HCT116 (cell line): ENCODE measurements at regions not wholly inside any gene's neighbourhood (a gene's known extent, or its start where the extent isn't known, plus 50 kb on each side); places are given as distances from the start of the nearest gene placed in this dataset.

Experiments
- ATAC-seq: fragments of 200-7000 bp; cut with Tn5 transposase; 2 replicates; pipeline ENCODE4 v1.9.1; 2020; ENCODE audit warnings: mild to moderate bottlenecking, moderate library complexity
- BruUV-seq: library from RNA; stranded (reverse); fragments of 400-500 nt; replicated peaks from 2 replicates; lab custom pipeline; 2021; lab: Mats Ljungman, UMichigan
- CTCF ChIA-PET: fragments of 300-600 bp; sonication (Branson Sonifier 250); formaldehyde crosslinking; loops from one replicate; lab custom pipeline; 2021; ENCODE audit warnings: antibody characterized with exemption; lab: Charles Lee
- POLR2A ChIA-PET: fragments of 300-600, 350-600 bp; sonication (Branson Sonifier 250); formaldehyde crosslinking; loops from one replicate; lab custom pipeline; 2021; ENCODE audit warnings: antibody characterized with exemption; lab: Charles Lee
- RAD21 ChIA-PET, 2 experiments: fragments of 300-600 bp; sonication (Branson Sonifier 250); formaldehyde crosslinking; loops; one replicate each; lab custom pipeline; 2023; ENCODE audit warnings: low total read pairs in 2 of 2; ENCODE audit not compliant: uncharacterized antibody in 2 of 2, unreplicated experiment in 2 of 2, low non-redundant PET in 1 of 2; lab: Charles Lee
- DNase-seq: peaks from one replicate; pipeline ENCODE4 v3.0.0-alpha.2; 2010; ENCODE audit warnings: low read depth, low spot score
- H2AFZ ChIP-seq: fragments of 200-600 bp; shearing (Covaris generic), sonication (generic); 2 replicates; pipeline ENCODE4 v1.6.1; 2017; ENCODE audit warnings: low read depth, mixed run types, mixed read lengths, antibody characterized with exemption, low read length; ENCODE audit not compliant: poor library complexity, severe bottlenecking
- H3K27ac ChIP-seq: 2 replicates; pipeline ENCODE4 v1.5.1; 2012; ENCODE audit warnings: low read depth, low read length
- H3K27me3 ChIP-seq: fragments of 200-600 bp; sonication (generic); 2 replicates; pipeline ENCODE4 v1.6.1; 2016; ENCODE audit warnings: mixed run types, low read length, mixed read lengths; ENCODE audit not compliant: insufficient read depth
- H3K36me3 ChIP-seq, 2 experiments: fragments of 200-500 bp in 1 of 2; fragments of 200-600 bp in 1 of 2; sonication (Bioruptor generic) in 1 of 2; sonication (generic) in 1 of 2; 2 replicates each; pipeline versions ENCODE4 v1.5.1 to v1.6.1; 2014 to 2016; ENCODE audit warnings: low read length in 2 of 2, inconsistent platforms in 1 of 2, mixed read lengths in 1 of 2, mixed run types in 1 of 2; ENCODE audit not compliant: insufficient read depth in 2 of 2, control insufficient read depth in 1 of 2
- H3K4me1 ChIP-seq, 2 experiments: fragments of 200-600 bp in 1 of 2; sonication (generic) in 1 of 2; 2 replicates each; pipeline versions ENCODE4 v1.5.1 to v1.6.1; 2012 to 2017; ENCODE audit warnings: low read length in 2 of 2, inconsistent platforms in 1 of 2, mild to moderate bottlenecking in 1 of 2, mixed read lengths in 1 of 2, mixed run types in 1 of 2, moderate library complexity in 1 of 2; ENCODE audit not compliant: insufficient read depth in 2 of 2, control insufficient read depth in 1 of 2
- H3K4me2 ChIP-seq: fragments of 200-600 bp; sonication (generic); 2 replicates; pipeline ENCODE4 v1.6.1; 2017; ENCODE audit warnings: mixed run types, low read length, mixed read lengths
- H3K4me3 ChIP-seq, 2 experiments: fragments of 200-600 bp in 1 of 2; sonication (generic) in 1 of 2; replicated peaks in 1 of 2; 2 replicates each; pipeline ENCODE4 v1.5.1; 2011 to 2016; ENCODE audit warnings: low read length in 2 of 2, control low read depth in 1 of 2, low read depth in 1 of 2, mild to moderate bottlenecking in 1 of 2, mixed read lengths in 1 of 2, mixed run types in 1 of 2
- H3K79me2 ChIP-seq: fragments of 200-600 bp; sonication (generic); 2 replicates; pipeline ENCODE4 v1.6.1; 2017; ENCODE audit warnings: mild to moderate bottlenecking, mixed run types, low read length, moderate library complexity, mixed read lengths; ENCODE audit not compliant: insufficient read depth
- H3K9ac ChIP-seq: fragments of 200-600 bp; sonication (generic); 2 replicates; pipeline ENCODE4 v1.6.1; 2016; ENCODE audit warnings: low read length, mixed read lengths
- H3K9me2 ChIP-seq: fragments of 200-600 bp; sonication (generic), shearing (Covaris generic); 2 replicates; pipeline ENCODE4 v1.6.1; 2017; ENCODE audit warnings: mixed run types, mild to moderate bottlenecking, moderate library complexity; ENCODE audit not compliant: insufficient read depth
- H3K9me3 ChIP-seq, 2 experiments: fragments of 200-500 bp in 1 of 2; fragments of 200-600 bp in 1 of 2; sonication (Bioruptor generic) in 1 of 2; sonication (generic) in 1 of 2; 2 replicates each; pipeline ENCODE4 v1.6.1; 2014 to 2017; ENCODE audit warnings: low read length in 2 of 2, mixed read lengths in 2 of 2, inconsistent platforms in 1 of 2, low read depth in 1 of 2, mild to moderate bottlenecking in 1 of 2, mixed run types in 1 of 2, moderate library complexity in 1 of 2; ENCODE audit not compliant: control insufficient read depth in 1 of 2, insufficient read depth in 1 of 2
- H4K20me1 ChIP-seq: fragments of 200-600 bp; sonication (generic), shearing (Covaris generic); 2 replicates; pipeline ENCODE4 v1.6.1; 2017; ENCODE audit warnings: mixed run types, mild to moderate bottlenecking, moderate library complexity; ENCODE audit not compliant: insufficient read depth
- ATF3 ChIP-seq: IDR thresholded peaks from 2 replicates; pipeline ENCODE4 v1.6.1; 2012
- CEBPB ChIP-seq: IDR thresholded peaks from 2 replicates; pipeline ENCODE4 v1.6.1; 2012; ENCODE audit warnings: low read depth
- EZH2phosphoT487 ChIP-seq: fragments of 200-600 bp; IDR thresholded peaks from 2 replicates; pipeline ENCODE4 v1.6.1; 2018; ENCODE audit warnings: antibody characterized with exemption, borderline replicate concordance
- FOSL1 ChIP-seq: IDR thresholded peaks from 2 replicates; pipeline ENCODE4 v1.6.1; 2012; ENCODE audit warnings: low read depth
- POLR2A ChIP-seq: IDR thresholded peaks from 2 replicates; pipeline ENCODE4 v1.7.0; 2011; ENCODE audit warnings: borderline replicate concordance; ENCODE audit not compliant: insufficient read depth, insufficient read length; ENCODE audit errors: extremely low read depth
- POLR2AphosphoS5 ChIP-seq: IDR thresholded peaks from 2 replicates; pipeline ENCODE4 v1.6.1; 2011; ENCODE audit warnings: mild to moderate bottlenecking, low read depth, low read length, moderate library complexity
- RAD21 ChIP-seq: IDR thresholded peaks from 2 replicates; pipeline ENCODE4 v1.6.1; 2012; ENCODE audit warnings: low read depth, mild to moderate bottlenecking
- REST ChIP-seq: IDR thresholded peaks from 2 replicates; pipeline ENCODE4 v1.6.1; 2012; ENCODE audit warnings: low read depth
- SP1 ChIP-seq: IDR thresholded peaks from 2 replicates; pipeline ENCODE4 v1.6.1; 2012; ENCODE audit warnings: low read depth
- SRF ChIP-seq: IDR thresholded peaks from 2 replicates; pipeline ENCODE4 v1.6.1; 2012; ENCODE audit warnings: low read depth
- TCF7L2 ChIP-seq: IDR thresholded peaks from 2 replicates; pipeline ENCODE4 v1.7.0; 2011; ENCODE audit warnings: borderline replicate concordance, inconsistent platforms; ENCODE audit not compliant: insufficient read depth, insufficient read length; ENCODE audit errors: extremely low read depth
- YY1 ChIP-seq: IDR thresholded peaks from 2 replicates; pipeline ENCODE4 v1.6.1; 2011; ENCODE audit warnings: low read length, low read depth, moderate library complexity, mild to moderate bottlenecking; ENCODE audit not compliant: insufficient replicate concordance; ENCODE audit errors: extremely low read depth
- ZBTB33 ChIP-seq: IDR thresholded peaks from 2 replicates; pipeline ENCODE4 v1.6.1; 2011; ENCODE audit warnings: mild to moderate bottlenecking, low read length, moderate library complexity; ENCODE audit not compliant: insufficient replicate concordance; ENCODE audit errors: extremely low read depth
- ZFX ChIP-seq: fragments of 450-650 bp; IDR thresholded peaks from 2 replicates; pipeline ENCODE4 v1.6.1; 2017
- ZNF274 ChIP-seq: fragments of 200-500 bp; sonication (Bioruptor generic); IDR thresholded peaks from 2 replicates; pipeline ENCODE4 v1.6.1; 2014; ENCODE audit warnings: mild to moderate bottlenecking, low read depth, low read length, inconsistent platforms
- intact Hi-C: fragments of 100-400 bp; cut with micrococcal nuclease; formaldehyde crosslinking; loops from 2 replicates; pipeline ENCODE4 v1.10.0; 2022

- POLR2A ChIA-PET: no interaction called here
These were observed 487.6 kb upstream of the FLRT2 start for GRCh38 chr14:85042301-85042700.

GRCh38 chr14:85050180-85050579 is 479.8 kb upstream of the FLRT2 start:
- intact Hi-C loops: no loop called here
- ChIA-PET CTCF (no interaction called here), RAD21 (no interaction called here), POLR2A (no interaction called here)
- H3K27me3 ChIP-seq: no peaks in the 10 kb centered on the region
- no peak overlapping the region for H2AFZ ChIP-seq
- peaks cover 15 to 24% of the 10 kb centered on the region in 2 experiments; a peak in 2 of 4 replicates for H3K9me3 ChIP-seq
- DNase-seq: no peak
- H3K27ac ChIP-seq: no peak overlapping the region
- no peaks in the 10 kb centered on the region for H4K20me1 ChIP-seq
- H3K4me2 ChIP-seq: no peak overlapping the region
- H3K9ac ChIP-seq: no peak overlapping the region
- H3K4me3 ChIP-seq: no peak overlapping the region
- no peaks in the 10 kb centered on the region for H3K9me2 ChIP-seq
- ATAC-seq: no peak
- H3K4me1 ChIP-seq: no peaks in the 10 kb centered on the region
- H3K79me2 ChIP-seq: no peaks in the 10 kb centered on the region
- H3K36me3 ChIP-seq: no peaks in the 10 kb centered on the region; a peak in 1 of 4 replicates
- no TSS peak for BruUV-seq
- TF ChIP-seq POLR2A: no peak
- TF ChIP-seq YY1: no peak
- no peak for TF ChIP-seq ZBTB33
- TF ChIP-seq SP1: no peak
- TF ChIP-seq CEBPB: no peak
- TF ChIP-seq POLR2AphosphoS5: no peak
- no peak for TF ChIP-seq SRF
- TF ChIP-seq ZNF274: no peak
- no peak for TF ChIP-seq REST
- no peak for TF ChIP-seq RAD21
- no peak for TF ChIP-seq EZH2phosphoT487
- TF ChIP-seq ATF3: no peak
- TF ChIP-seq FOSL1: no peak
- no peak for TF ChIP-seq TCF7L2

More at GRCh38 chr14:85042301-85042700, 487.6 kb upstream of the FLRT2 start:
- H3K4me1 ChIP-seq: no peaks in the 10 kb centered on the region
- H3K4me2 ChIP-seq: no peak overlapping the region
- BruUV-seq: no TSS peak
- RAD21 ChIA-PET: no interaction called here
- no peaks in the 10 kb centered on the region for H4K20me1 ChIP-seq
- no peak for DNase-seq
- H3K27ac ChIP-seq: no peak overlapping the region
- TF ChIP-seq ZFX (no peak), POLR2AphosphoS5 (no peak), YY1 (no peak)
- no peak overlapping the region for H3K4me3 ChIP-seq
- no peaks in the 10 kb centered on the region for H3K9me2 ChIP-seq
- H3K27me3 ChIP-seq: no peaks in the 10 kb centered on the region
- H3K79me2 ChIP-seq: no peaks in the 10 kb centered on the region
- no peaks in the 10 kb centered on the region; a peak in 1 of 4 replicates for H3K36me3 ChIP-seq
- no peak overlapping the region for H2AFZ ChIP-seq
- no peak overlapping the region for H3K9ac ChIP-seq
- CTCF ChIA-PET: no interaction called here
- ATAC-seq: no peak
- H3K9me3 ChIP-seq: peaks cover 7 to 20% of the 10 kb centered on the region in 2 experiments; a peak in 2 of 4 replicates
- intact Hi-C loops: no loop called here
